IPS DF 4.7 (cell line): ENCODE measurements at regions not wholly inside any gene's neighbourhood (a gene's known extent, or its start where the extent isn't known, plus 50 kb on each side); places are given as distances from the start of the nearest gene placed in this dataset.

ENCODE experiments used
- DNase-seq: peaks from one replicate; pipeline ENCODE4 v3.0.0-alpha.2; 2013; ENCODE audit warnings: low spot score; ENCODE audit errors: extremely low read depth

DNA sequence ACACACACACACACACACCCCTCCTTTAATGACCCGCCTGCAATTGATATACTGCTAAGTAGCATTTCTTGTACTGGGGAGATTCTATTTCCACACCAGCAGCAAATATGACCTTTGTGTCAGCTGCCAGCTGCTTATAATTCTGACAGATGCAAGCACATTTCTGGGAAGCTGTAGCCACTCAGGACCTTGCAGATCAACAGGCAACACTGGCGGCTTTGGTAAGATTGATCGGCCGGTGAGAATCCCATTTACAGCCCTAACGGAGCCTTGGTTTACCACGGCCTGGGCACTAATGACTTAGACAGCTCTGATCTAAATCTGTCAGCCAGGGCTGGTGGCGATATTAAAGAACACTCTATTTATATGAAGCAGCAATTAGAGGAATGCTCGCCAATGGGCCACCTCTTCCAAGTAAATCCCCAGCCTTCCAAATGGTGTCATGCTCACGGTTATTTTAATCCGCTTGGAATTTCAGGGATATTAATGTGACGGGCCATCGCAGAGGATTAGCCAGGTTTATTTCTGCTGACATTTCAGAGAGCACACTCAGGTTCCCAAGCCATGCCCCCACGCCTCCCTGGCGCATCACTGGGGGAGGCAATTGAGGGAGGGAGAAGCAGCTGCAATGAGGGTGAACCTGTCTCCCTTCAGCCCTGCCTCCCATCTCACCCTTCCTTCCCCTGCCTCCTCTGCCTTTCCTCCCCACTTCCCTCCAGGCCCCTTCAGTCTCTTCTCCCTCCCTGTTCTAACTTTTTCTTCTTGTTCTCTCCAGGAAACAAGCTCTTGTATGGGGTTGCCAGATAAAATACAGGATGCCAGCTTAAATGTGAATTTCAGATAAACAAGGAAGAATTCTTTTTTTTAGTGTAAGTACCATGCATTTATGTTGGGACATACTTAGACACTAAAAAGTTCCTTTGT, 287.0 kb downstream of the TLE3 start:
- no peak for DNase-seq

DNA sequence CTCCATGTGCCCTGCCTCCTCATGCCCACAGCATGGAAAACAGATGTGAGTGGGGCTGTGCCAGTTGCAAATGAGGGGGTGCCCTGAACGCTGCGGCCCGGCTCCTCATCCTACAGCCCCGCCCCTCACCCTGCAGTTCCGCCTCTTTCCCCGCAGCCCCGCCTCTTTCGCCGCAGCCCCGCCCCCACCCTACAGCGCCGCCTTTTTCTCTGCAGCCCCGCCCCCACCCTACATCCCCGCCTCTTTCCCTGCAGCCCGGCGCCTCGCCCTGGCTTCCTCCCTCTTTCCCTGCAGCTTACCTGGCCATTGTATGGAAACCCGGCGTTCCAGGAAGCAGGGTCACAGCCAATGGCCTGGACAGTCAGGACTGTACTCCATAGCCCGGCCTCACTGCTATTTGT, 284.9 kb downstream of the TLE3 start:
- no peak for DNase-seq

DNA sequence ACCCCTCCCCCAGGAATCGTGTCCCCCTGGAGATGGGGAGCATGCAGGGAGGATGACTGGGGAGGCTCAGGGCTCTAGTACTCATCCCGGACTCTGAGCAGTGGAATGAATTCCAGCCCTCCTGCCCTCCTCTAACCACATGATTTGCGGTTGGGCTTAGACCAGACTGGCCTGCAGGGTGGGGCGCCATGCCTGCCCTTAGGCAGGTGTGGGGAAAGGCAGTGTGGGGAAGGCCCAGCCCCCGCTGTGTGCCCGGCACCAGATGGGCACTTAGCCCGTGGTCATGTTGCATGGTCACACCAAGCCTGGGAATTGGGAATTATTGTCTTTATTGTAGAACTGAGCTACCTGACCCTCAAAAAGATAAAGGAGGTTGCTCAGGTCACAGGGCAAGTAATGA, 283.8 kb downstream of the TLE3 start:
- no peak for DNase-seq

DNA sequence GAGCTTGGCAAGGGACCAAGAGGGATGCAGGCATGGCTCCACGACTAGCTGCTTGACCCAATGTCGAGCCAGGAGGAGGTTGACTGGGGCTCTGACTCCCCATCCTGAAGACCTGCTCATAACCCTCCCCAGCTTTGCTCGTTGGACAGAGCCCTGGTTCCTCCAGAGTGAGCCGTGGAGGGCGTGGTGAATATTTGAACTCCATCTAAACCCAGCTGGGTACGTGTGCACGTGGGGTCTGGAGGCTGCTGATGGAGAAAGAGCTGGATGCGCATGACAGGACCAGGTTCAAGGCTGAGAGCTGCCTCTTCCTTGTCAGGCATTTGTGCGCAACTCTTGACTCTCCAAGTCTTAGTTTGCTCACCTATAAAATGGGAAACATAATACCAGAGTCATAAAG, 282.8 kb downstream of the TLE3 start:
- DNase-seq = no peak

DNA sequence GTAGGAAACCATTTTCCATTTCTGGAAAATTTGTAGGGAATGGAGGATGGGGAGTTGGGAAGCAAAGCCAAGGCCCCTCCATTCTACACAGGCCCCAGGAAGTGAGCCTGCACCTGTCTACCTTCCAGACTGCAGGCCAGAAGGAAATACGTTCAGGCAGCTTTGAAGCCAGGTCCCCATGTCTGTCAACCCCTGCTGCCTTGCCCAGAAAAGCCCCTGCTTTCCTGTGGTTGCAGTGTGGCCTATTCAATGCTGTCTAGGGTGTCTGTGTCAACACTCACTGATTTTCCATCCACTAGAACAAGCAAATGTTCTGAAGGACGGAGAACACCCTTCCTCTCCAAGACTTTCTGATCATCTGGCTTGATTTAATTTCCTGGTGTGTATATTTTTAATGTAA, 281.9 kb downstream of the TLE3 start:
- DNase-seq = no peak

DNA sequence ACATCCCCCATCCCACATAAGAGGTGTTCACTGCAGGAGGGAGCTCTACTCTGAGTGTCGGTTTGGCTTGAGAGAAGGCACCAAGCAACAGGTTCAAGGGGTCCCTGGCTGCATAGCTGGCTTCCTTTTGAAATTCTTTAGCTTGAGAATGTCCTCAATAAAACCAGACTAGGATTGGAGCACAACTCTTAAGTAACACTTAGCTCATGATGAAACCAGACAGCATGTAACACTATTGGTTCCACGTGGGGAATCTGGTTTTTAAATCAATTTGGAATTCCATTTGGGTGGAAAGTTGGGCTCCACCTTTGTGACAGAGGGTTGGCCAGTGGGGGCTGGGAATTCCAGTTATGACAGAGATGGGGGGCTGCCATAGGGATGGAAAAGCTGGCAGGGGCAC, 281.2 kb downstream of the TLE3 start:
- DNase-seq = no peak

DNA sequence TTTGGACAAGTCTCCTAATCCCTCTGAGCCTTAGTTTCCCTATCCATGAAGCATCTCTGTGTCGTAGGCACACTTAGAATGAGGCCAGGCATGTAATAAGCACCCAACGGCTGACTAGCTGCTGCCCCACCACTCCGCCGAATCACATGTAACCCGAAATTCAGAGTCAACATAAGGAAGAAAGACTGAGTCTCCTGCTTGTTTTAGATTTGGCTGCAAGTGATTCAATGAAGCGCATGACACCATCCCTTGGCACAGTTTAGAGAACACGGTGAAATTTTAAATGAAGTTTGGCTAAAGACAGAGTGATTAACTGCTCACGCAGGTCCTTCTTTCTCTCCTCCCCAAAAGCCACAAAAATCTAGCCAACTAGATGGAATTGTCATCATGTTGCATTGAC, 279.2 kb downstream of the TLE3 start:
- no peak for DNase-seq

DNA sequence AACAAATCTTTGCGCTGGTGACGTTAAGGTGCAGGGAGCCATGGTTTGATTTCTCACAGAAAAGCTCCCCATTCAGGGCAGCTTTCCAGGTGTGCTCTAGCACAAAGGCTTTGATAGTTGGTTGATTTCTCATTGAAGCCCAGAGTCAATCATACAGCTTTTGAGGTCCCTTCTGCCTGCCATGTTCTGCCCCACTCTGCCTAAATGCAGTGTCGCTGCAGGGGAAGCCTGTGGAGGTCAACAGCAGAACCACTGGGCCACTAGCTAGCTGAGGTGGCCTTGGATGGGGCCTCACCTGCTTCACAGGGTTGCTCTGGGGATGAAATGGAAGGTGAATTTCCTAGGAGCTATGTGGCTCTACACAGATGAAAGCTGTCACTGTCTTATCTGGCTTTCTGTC, 278.3 kb downstream of the TLE3 start:
- no peak for DNase-seq

DNA sequence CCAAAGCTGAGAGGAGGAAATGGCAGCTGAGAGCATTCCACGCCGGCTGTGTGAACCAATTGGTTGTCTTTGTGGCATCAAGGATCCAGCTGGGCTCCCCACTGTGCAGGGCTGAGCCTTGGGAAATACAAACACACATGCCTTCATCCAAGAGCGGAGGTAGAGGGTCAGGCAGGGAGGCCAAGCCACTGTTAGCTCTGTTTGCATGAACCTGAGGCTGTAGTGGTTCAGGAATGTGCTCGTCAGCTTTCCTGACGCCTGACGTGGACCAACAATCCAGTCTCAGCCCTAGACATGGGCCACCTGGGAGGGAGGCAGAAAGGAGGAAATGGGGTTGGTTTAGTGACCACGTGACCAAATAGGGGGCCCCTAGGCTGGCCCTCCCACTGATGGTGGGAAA, 276.9 kb downstream of the TLE3 start:
- peak; percentile 75 for DNase-seq

DNA sequence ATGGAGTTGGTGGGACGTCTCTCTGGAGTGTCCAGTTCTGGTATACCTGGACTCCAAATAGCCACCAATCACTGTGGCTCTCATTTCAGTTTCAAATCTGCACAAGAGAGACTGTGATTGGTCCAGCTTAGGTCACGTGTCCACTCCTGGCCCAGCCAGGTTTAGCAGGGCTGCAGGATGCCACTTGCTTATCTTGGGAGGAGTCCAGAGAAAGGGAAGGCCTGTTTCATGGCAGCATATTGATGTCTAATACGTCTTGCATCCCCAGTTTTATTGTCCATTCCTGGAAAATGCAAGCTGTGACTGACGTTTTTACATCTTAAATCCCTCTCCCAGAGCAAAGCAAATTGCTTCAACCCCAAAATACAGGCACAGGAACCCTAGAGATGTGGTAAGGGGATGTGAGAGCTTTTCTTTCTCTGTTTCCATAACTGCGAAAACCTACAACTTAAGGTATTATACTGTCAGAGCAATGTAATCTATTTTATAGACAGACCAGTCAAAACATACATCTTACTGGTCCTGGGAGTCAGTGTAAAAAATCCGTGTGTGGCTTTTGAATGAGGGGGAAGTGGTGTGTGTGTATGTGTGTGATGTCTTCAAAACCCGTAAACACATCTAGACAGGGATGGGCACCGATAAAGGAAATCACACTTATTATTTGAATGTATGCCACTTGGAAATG, 274.4 kb downstream of the TLE3 start:
- DNase-seq = no peak

DNA sequence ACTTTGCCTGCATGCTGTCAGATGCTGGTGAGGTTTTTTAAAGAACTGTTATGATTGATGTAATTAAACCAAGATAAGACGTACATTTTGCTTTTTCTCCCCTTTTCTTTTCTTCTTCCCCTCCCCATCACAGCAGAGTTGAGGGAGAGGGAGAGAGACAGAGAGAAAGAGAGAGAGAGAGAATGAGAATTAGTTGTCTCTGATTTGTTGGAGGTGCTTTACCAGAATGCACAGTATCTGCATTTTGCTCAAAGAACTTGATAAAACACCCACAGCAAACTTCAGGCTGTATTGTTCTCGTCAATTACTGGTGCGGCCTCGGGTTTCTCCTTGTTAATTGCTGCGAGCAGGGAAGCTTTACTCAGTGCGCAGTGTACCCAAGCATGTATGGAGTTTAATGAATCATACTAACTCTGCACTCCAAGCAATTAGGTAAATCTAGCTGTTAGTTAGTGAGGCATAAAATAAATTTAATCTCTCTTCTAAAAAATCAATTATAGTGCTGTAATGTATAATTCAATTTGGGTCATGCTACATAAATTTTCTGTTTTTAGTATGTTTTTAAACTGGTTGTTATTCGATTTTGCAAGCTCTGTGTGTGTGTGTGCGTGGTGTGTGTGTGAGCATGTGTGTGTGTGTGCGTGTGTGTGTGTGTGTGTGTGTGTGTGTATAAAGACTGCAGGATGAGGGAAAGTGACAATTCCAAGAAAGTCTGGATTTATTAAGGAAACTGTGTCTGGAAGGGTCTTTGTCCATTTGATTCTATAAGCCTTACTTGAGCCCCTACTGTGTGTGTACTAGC, 273.4 kb downstream of the TLE3 start:
- DNase-seq = no peak

DNA sequence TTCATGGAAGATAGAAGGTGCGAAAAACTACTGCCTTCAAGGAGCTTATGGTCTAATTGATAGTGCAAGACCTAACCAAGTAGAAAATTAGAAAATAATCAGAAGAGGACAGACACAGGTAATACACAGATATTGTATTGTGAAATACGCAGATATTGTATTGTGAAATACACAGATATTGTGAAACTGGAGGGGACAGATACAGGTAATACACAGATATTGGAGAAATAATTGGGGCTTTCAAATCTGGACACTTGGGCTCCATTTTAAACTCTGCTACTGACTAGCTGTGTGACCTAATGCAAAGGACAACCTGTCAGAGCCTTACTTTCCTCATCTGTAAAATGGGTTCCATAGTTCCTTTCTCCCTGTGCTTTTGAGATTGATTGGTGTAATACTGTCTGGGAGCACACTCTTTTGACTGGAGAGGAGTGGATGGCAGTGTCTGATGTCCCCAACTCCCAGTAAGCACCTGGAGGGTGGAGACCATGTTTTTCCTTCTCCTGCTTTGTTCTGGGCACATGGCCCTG, 272.8 kb downstream of the TLE3 start:
- no peak for DNase-seq

DNA sequence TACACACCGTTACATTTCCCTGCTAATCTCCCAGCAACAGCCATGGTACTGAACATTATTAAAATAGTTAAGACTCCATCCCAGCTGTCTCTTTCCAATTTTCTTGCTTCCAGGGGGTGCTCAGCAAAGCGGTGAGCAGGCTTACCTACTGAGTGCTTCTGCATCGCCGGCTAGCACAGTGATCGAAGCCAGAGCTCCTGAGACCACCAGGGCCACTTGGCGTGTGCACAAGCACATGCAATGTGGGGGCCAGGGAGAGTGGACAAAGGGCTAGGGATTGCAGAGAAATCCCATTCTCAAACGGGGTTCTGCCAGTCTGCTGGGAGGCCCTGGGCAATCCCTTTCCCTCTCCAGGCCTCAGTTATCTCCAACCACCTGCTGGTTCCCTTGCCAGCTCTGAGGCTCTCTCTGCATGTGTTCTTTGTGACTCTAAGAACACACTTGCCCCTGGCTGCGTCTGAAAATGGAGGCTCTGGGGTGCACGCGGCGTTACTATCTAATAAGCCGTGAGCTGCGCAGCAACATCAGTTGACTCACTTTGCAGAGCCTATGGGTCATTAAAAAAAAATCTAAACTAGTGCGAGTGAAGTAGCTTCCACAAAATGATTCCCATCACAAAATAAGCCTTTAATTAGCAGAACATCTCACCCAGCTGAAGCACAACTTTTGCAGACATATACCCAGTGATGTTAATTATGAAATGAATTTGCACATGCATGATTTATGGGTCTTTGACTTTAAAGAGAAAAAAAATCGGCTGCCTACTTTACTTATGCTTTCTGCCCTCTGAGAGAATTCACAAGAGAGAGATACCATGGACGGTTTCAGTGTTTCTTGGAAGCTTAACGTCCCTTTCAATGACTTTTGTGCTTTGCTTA, 271.5 kb downstream of the TLE3 start:
- no peak for DNase-seq

DNA sequence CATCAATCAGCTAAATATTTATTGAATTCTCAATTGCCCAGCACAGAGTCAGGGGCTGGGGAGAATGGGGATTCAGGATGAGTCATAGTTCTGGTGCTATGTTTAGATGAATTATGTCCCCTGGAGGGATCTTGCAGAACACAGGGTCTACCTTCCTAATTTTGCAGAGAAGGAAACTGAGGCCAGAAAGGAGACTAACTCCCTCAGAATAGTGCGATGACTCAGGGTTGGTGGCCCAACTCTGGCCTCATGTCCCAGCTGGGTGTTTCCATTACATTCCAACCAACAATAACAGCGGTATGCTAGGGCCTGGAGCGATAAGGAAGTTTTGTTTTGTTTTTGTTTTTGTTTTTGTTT, 270.9 kb downstream of the TLE3 start:
- DNase-seq = no peak

DNA sequence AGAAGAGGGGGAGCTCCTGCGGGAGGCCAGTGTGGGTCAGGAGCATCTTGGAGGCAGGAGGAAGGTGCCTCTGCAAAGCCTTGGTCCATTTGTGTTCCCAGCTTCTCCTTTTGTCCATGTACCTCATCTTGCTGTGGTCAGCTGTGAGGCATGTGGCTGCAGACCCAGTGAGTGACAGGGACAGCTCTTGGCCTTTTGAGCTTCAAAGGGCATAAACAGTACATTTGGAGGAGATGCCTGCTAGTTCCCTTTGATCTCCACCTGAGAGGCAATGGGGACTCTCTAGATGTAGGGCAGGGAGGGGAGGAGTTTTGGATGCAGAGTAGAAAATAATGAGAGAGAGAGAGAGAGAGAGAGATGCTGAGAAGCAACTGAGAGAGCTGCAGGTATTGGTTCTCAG, 270.0 kb downstream of the TLE3 start:
- DNase-seq = no peak

DNA sequence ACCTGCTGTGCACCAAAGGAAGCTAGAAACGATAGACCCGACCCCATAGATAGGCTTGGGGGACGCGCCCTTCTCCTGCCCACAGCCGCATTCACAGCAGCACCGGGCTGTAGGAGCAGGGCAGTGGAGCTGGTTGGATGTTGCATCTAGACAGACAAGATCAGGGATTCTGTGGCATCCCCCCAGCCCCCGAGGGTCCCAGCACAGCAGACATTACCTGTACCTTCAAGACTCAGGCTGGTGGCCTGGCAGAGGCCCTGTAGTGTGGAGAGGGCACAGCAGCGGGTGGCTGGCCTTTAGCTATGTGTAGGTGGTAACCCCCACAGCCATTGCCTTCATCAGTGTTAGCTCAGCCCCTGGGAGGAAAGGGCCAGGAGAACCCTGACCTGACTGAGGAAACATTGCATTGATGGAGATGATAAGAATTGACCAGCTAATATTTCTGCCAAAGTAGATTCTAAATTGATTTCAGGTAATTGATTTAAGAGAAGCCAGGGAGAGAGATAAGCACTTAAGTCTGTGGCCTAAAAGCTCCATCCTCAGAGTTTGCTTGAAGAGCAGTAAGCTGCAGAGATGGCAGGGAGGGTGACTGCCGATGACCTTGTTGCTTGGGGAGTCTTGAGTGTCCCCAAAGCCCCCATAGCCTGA, 269.4 kb downstream of the TLE3 start:
- DNase-seq = no peak

DNA sequence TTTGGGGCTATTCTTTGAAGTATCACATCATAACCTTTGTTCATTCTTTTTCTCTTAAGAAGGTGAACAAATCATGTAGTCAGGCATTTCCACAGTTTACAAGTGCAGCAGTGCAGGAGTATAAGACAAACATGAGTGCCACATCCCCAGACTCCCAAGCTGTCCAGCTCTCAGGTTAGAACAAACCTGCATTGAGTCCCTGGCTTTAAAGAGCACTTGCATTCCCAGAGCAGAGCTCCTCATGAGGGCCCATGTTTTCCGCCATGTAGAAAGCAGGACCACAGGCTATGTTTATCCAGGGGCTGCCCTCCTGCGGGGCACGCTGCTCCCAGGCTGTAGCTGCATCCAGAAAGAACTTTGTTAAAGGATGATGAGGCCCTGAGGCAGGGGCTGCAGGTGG, 267.7 kb downstream of the TLE3 start:
- no peak for DNase-seq

DNA sequence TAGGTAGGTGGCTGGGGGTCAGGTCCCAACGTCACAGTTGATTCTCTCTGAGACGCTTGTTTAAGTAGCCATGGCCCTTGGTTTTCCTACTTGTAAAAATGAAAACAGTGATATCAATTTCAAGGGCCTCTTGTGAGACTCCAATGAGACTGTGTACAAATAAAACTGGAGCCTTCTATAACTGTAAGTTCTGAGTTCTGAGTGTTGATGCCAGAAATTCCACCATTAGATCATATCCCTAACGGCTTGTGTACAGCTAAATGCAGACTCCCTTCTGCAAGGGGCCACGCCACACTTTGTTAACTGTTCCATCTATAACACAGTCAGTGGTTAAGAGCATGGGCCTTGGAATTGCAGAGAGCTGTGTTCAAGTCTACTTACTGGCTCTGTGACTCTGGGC, 267.3 kb downstream of the TLE3 start:
- no peak for DNase-seq

DNA sequence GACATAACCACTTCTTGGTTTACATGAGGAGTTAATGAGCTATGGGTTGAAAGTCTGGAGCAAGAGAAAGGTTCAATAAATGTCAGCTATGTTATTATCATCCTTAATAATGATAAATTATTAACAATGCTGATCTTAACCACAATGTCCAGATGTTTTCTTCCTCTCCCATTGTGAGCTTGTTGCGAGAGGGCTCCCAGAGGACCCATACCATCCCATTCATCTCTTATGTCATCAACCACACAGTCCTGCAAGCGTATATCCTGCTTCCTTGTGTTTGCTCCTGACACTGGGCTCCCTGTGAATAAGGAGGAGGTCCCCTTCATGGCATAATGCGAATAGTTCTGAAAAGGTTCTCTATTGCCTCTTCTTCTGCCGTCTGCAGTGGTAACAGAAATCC, 266.8 kb downstream of the TLE3 start:
- no peak for DNase-seq

DNA sequence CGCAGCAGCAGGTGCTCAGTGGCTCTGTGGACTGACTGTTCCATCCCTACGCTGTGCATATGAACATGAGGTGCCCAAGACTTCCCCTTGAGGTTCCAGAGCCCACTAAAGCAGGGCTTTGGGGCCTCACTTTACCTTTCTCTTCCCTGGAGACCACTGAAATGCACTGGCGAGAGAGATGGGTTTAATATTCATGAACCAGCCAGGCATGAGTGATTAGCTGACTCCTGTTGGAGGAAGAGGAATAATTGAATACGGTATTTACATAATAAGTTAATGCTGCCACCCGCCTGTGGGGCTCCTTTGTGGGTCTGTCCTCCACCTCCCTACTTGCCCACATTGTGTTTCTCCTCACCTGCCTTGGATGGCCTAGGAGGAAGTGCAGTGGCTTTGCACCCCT, 263.4 kb downstream of the TLE3 start:
- no peak for DNase-seq
